H9 (cell line): ENCODE measurements at regions not wholly inside any gene's neighbourhood (a gene's known extent, or its start where the extent isn't known, plus 50 kb on each side); places are given as distances from the start of the nearest gene placed in this dataset.

Source experiments
- DNase-seq: peaks from one replicate; pipeline ENCODE4 v3.0.0-alpha.2; 2017
- H2AFZ ChIP-seq: one replicate; pipeline ENCODE4 v1.6.1; 2013; ENCODE audit warnings: mild to moderate bottlenecking, low read length, control low read depth, moderate library complexity
- H2AK5ac ChIP-seq: 2 replicates; pipeline ENCODE4 v1.6.1; 2013; ENCODE audit warnings: low read length, control low read depth, mixed read lengths; ENCODE audit not compliant: insufficient read length
- H2BK120ac ChIP-seq: one replicate; pipeline ENCODE4 v1.6.1; 2013; ENCODE audit warnings: low read depth, mild to moderate bottlenecking, low read length, control low read depth, inconsistent platforms; ENCODE audit not compliant: poor library complexity, severe bottlenecking
- H2BK12ac ChIP-seq: 2 replicates; pipeline ENCODE4 v1.6.1; 2013; ENCODE audit warnings: low read length, control low read depth, mixed read lengths, low read depth; ENCODE audit not compliant: insufficient read length
- H2BK15ac ChIP-seq: 2 replicates; pipeline ENCODE4 v1.6.1; 2013; ENCODE audit warnings: low read depth, low read length, control low read depth
- H2BK20ac ChIP-seq: one replicate; pipeline ENCODE4 v1.6.1; 2013; ENCODE audit warnings: low read depth, mild to moderate bottlenecking, low read length, control low read depth, inconsistent platforms; ENCODE audit not compliant: poor library complexity, severe bottlenecking
- H2BK5ac ChIP-seq: 2 replicates; pipeline ENCODE4 v1.6.1; 2013; ENCODE audit warnings: low read length, control low read depth, mixed read lengths; ENCODE audit not compliant: insufficient read length
- H3K14ac ChIP-seq: 2 replicates; pipeline ENCODE4 v1.6.1; 2013; ENCODE audit warnings: low read length, control low read depth; ENCODE audit not compliant: insufficient read depth
- H3K18ac ChIP-seq: 2 replicates; pipeline ENCODE4 v1.6.1; 2013; ENCODE audit warnings: low read depth, mild to moderate bottlenecking, mixed read lengths, low read length, control low read depth; ENCODE audit not compliant: insufficient read length
- H3K23ac ChIP-seq: 2 replicates; pipeline ENCODE4 v1.6.1; 2013; ENCODE audit warnings: low read length, control low read depth, mixed read lengths, low read depth; ENCODE audit not compliant: insufficient read length
- H3K23me2 ChIP-seq: 2 replicates; pipeline ENCODE4 v1.6.1; 2013; ENCODE audit warnings: low read depth, mild to moderate bottlenecking, mixed read lengths, low read length, control low read depth; ENCODE audit not compliant: insufficient read length, poor library complexity, severe bottlenecking
- H3K27ac ChIP-seq: 2 replicates; pipeline ENCODE4 v1.5.1; 2013; ENCODE audit warnings: low read length, control low read depth, mixed read lengths, low read depth; ENCODE audit not compliant: insufficient read length
- H3K27me3 ChIP-seq: 2 replicates; pipeline ENCODE4 v1.6.1; 2013; ENCODE audit warnings: low read length, control low read depth, inconsistent platforms; ENCODE audit not compliant: insufficient read depth
- H3K4ac ChIP-seq: 2 replicates; pipeline ENCODE4 v1.6.1; 2013; ENCODE audit warnings: low read depth, mild to moderate bottlenecking, control low read depth, inconsistent platforms, low read length, moderate library complexity
- H3K4me1 ChIP-seq: 2 replicates; pipeline ENCODE4 v1.6.1; 2013; ENCODE audit warnings: low read length, control low read depth, inconsistent platforms; ENCODE audit not compliant: insufficient read depth
- H3K4me2 ChIP-seq: 2 replicates; pipeline ENCODE4 v1.6.1; 2013; ENCODE audit warnings: low read length, control low read depth, mixed read lengths; ENCODE audit not compliant: insufficient read length, insufficient read depth
- H3K56ac ChIP-seq: 2 replicates; pipeline ENCODE4 v1.6.1; 2013; ENCODE audit warnings: low read depth, mild to moderate bottlenecking, mixed read lengths, low read length, control low read depth; ENCODE audit not compliant: insufficient read length
- H3K79me1 ChIP-seq: 2 replicates; pipeline ENCODE4 v1.6.1; 2013; ENCODE audit warnings: low read depth, mild to moderate bottlenecking, moderate library complexity, low read length, control low read depth, inconsistent platforms; ENCODE audit not compliant: insufficient read depth, poor library complexity, severe bottlenecking
- H3K79me2 ChIP-seq: 2 replicates; pipeline ENCODE4 v1.6.1; 2013; ENCODE audit warnings: low read length, control low read depth, inconsistent platforms; ENCODE audit not compliant: insufficient read depth
- H3K9ac ChIP-seq: 2 replicates; pipeline ENCODE4 v1.6.1; 2013; ENCODE audit warnings: low read length, control low read depth, mixed read lengths; ENCODE audit not compliant: insufficient read length; ENCODE audit errors: extremely low read depth
- H3K9me3 ChIP-seq: one replicate; pipeline ENCODE4 v1.6.1; 2013; ENCODE audit warnings: low read depth, low read length, inconsistent platforms; ENCODE audit not compliant: control insufficient read depth
- H3T11ph ChIP-seq: one replicate; pipeline ENCODE4 v1.6.1; 2013; ENCODE audit warnings: mild to moderate bottlenecking, low read length, control low read depth, inconsistent platforms
- H4K20me1 ChIP-seq: one replicate; pipeline ENCODE4 v1.6.1; 2013; ENCODE audit not compliant: control insufficient read depth, insufficient read length, insufficient read depth
- H4K5ac ChIP-seq: 2 replicates; pipeline ENCODE4 v1.6.1; 2013; ENCODE audit warnings: low read depth, mild to moderate bottlenecking, mixed read lengths, low read length, control low read depth; ENCODE audit not compliant: insufficient read length
- H4K8ac ChIP-seq: replicated peaks from 2 replicates; pipeline ENCODE4 v1.6.1; 2013; ENCODE audit warnings: low read length, control low read depth, mixed read lengths, low read depth; ENCODE audit not compliant: insufficient read length
- H4K91ac ChIP-seq: 2 replicates; pipeline ENCODE4 v1.6.1; 2013; ENCODE audit warnings: low read depth, mild to moderate bottlenecking, moderate library complexity, mixed read lengths, low read length, control low read depth; ENCODE audit not compliant: insufficient read length
- H3K27ac Mint-ChIP-seq, 3 experiments: 2 replicates in 2 of 3; 3 replicates in 1 of 3; pipeline ENCODE4 v1.8.0; 2020 to 2021; ENCODE audit warnings: mixed read lengths in 3 of 3, mild to moderate bottlenecking in 1 of 3, moderate library complexity in 1 of 3
- H3K27me3 Mint-ChIP-seq: 2 replicates; pipeline ENCODE4 v1.8.0; 2021; ENCODE audit warnings: low read depth, mild to moderate bottlenecking, moderate library complexity, mixed read lengths
- H3K36me3 Mint-ChIP-seq, 3 experiments: 2 replicates in 2 of 3; 3 replicates in 1 of 3; pipeline ENCODE4 v1.8.0; 2020 to 2021; ENCODE audit warnings: low read depth in 3 of 3, mixed read lengths in 3 of 3; ENCODE audit not compliant: insufficient read depth in 1 of 3
- H3K4me1 Mint-ChIP-seq, 2 experiments: 2 replicates each; pipeline ENCODE4 v1.8.0; 2020; ENCODE audit warnings: mixed read lengths in 2 of 2
- H3K4me3 Mint-ChIP-seq, 2 experiments: 2 replicates in 1 of 2; 3 replicates in 1 of 2; pipeline ENCODE4 v1.8.0; 2020 to 2021; ENCODE audit warnings: mild to moderate bottlenecking in 2 of 2, mixed read lengths in 2 of 2, moderate library complexity in 1 of 2
- H3K9me3 Mint-ChIP-seq, 2 experiments: 2 replicates in 1 of 2; 3 replicates in 1 of 2; pipeline ENCODE4 v1.8.0; 2020; ENCODE audit warnings: mild to moderate bottlenecking in 2 of 2, mixed read lengths in 2 of 2, moderate library complexity in 1 of 2
- CTCF ChIP-seq: fragments of 200-600 bp; sonication (generic); conservative IDR thresholded peaks from 3 replicates; pipeline ENCODE4 v1.8.0; 2021; ENCODE audit warnings: antibody characterized with exemption, mild to moderate bottlenecking
- WGBS: extraction: QIAGEN DNeasy Blood & Tissue Kit; methylation state at CpG from one replicate; pipeline ENCODE4 v1.1.7; 2013; ENCODE audit warnings: missing lambda C conversion rate, low lambda C conversion rate, mixed read lengths; ENCODE audit not compliant: insufficient read length; ENCODE audit errors: extremely low coverage; 5-methylcytosine and 5-hydroxymethylcytosine counted together

GRCh38 chr12:118586433-118586832 lies 210.1 kb downstream of the SUDS3 start:
- no peak overlapping the region for H4K5ac ChIP-seq
- H4K8ac ChIP-seq: no peak overlapping the region
- H3K14ac ChIP-seq: no peak overlapping the region
- no peaks in the 10 kb centered on the region; a peak in 1 of 7 replicates for H3K36me3 Mint-ChIP-seq
- H3K23me2 ChIP-seq: no peaks in the 10 kb centered on the region
- H4K20me1 ChIP-seq: no peaks in the 10 kb centered on the region
- WGBS: no CpG with 5 or more reads among the region's 1 CpG
- no peak overlapping the region for H2BK120ac ChIP-seq
- H3K4me1 ChIP-seq: peaks cover 3% of the 10 kb centered on the region; the same call in 1 of the 2 replicates
- H2AK5ac ChIP-seq: no peak overlapping the region
- no peak overlapping the region for H3K27ac Mint-ChIP-seq
- no peaks in the 10 kb centered on the region for H3K27me3 ChIP-seq
- H3T11ph ChIP-seq: no peak overlapping the region
- no peak overlapping the region for H2BK5ac ChIP-seq
- H2BK15ac ChIP-seq: no peak overlapping the region
- no peak for TF ChIP-seq CTCF
- H3K56ac ChIP-seq: no peak overlapping the region
- no peak overlapping the region for H3K4me2 ChIP-seq
- no peak overlapping the region for H3K9ac ChIP-seq
- H3K27me3 Mint-ChIP-seq: peaks cover 1% of the 10 kb centered on the region; the same call in 1 of the 2 replicates
- H3K23ac ChIP-seq: no peak overlapping the region
- no peak overlapping the region for H2AFZ ChIP-seq
- no peak overlapping the region for H3K27ac ChIP-seq
- no peak overlapping the region for H2BK20ac ChIP-seq
- no peak overlapping the region for H2BK12ac ChIP-seq
- H3K9me3 Mint-ChIP-seq: peaks cover 5 to 7% of the 10 kb centered on the region in 2 experiments; a peak in 3 of 5 replicates
- H3K4me1 Mint-ChIP-seq: peaks cover 21% of the 10 kb centered on the region in 2 experiments
- H3K18ac ChIP-seq: no peak overlapping the region
- H3K4me3 Mint-ChIP-seq: no peak overlapping the region
- DNase-seq: no peak
- no peaks in the 10 kb centered on the region for H3K79me2 ChIP-seq
- no peaks in the 10 kb centered on the region for H3K79me1 ChIP-seq
- no peak overlapping the region for H3K4ac ChIP-seq
- H4K91ac ChIP-seq: no peak overlapping the region
- H3K9me3 ChIP-seq: no peaks in the 10 kb centered on the region
